H9 (cell line): ENCODE measurements at regions not wholly inside any gene's neighbourhood (a gene's known extent, or its start where the extent isn't known, plus 50 kb on each side); places are given as distances from the start of the nearest gene placed in this dataset.

ENCODE experiments used
- DNase-seq: peaks from one replicate; pipeline ENCODE4 v3.0.0-alpha.2; 2017
- H2AFZ ChIP-seq: one replicate; pipeline ENCODE4 v1.6.1; 2013; ENCODE audit warnings: mild to moderate bottlenecking, low read length, control low read depth, moderate library complexity
- H2AK5ac ChIP-seq: 2 replicates; pipeline ENCODE4 v1.6.1; 2013; ENCODE audit warnings: low read length, control low read depth, mixed read lengths; ENCODE audit not compliant: insufficient read length
- H2BK120ac ChIP-seq: one replicate; pipeline ENCODE4 v1.6.1; 2013; ENCODE audit warnings: low read depth, mild to moderate bottlenecking, low read length, control low read depth, inconsistent platforms; ENCODE audit not compliant: poor library complexity, severe bottlenecking
- H2BK12ac ChIP-seq: 2 replicates; pipeline ENCODE4 v1.6.1; 2013; ENCODE audit warnings: low read length, control low read depth, mixed read lengths, low read depth; ENCODE audit not compliant: insufficient read length
- H2BK15ac ChIP-seq: 2 replicates; pipeline ENCODE4 v1.6.1; 2013; ENCODE audit warnings: low read depth, low read length, control low read depth
- H2BK20ac ChIP-seq: one replicate; pipeline ENCODE4 v1.6.1; 2013; ENCODE audit warnings: low read depth, mild to moderate bottlenecking, low read length, control low read depth, inconsistent platforms; ENCODE audit not compliant: poor library complexity, severe bottlenecking
- H2BK5ac ChIP-seq: 2 replicates; pipeline ENCODE4 v1.6.1; 2013; ENCODE audit warnings: low read length, control low read depth, mixed read lengths; ENCODE audit not compliant: insufficient read length
- H3K14ac ChIP-seq: 2 replicates; pipeline ENCODE4 v1.6.1; 2013; ENCODE audit warnings: low read length, control low read depth; ENCODE audit not compliant: insufficient read depth
- H3K18ac ChIP-seq: 2 replicates; pipeline ENCODE4 v1.6.1; 2013; ENCODE audit warnings: low read depth, mild to moderate bottlenecking, mixed read lengths, low read length, control low read depth; ENCODE audit not compliant: insufficient read length
- H3K23ac ChIP-seq: 2 replicates; pipeline ENCODE4 v1.6.1; 2013; ENCODE audit warnings: low read length, control low read depth, mixed read lengths, low read depth; ENCODE audit not compliant: insufficient read length
- H3K23me2 ChIP-seq: 2 replicates; pipeline ENCODE4 v1.6.1; 2013; ENCODE audit warnings: low read depth, mild to moderate bottlenecking, mixed read lengths, low read length, control low read depth; ENCODE audit not compliant: insufficient read length, poor library complexity, severe bottlenecking
- H3K27ac ChIP-seq: 2 replicates; pipeline ENCODE4 v1.5.1; 2013; ENCODE audit warnings: low read length, control low read depth, mixed read lengths, low read depth; ENCODE audit not compliant: insufficient read length
- H3K27me3 ChIP-seq: 2 replicates; pipeline ENCODE4 v1.6.1; 2013; ENCODE audit warnings: low read length, control low read depth, inconsistent platforms; ENCODE audit not compliant: insufficient read depth
- H3K4ac ChIP-seq: 2 replicates; pipeline ENCODE4 v1.6.1; 2013; ENCODE audit warnings: low read depth, mild to moderate bottlenecking, control low read depth, inconsistent platforms, low read length, moderate library complexity
- H3K4me1 ChIP-seq: 2 replicates; pipeline ENCODE4 v1.6.1; 2013; ENCODE audit warnings: low read length, control low read depth, inconsistent platforms; ENCODE audit not compliant: insufficient read depth
- H3K4me2 ChIP-seq: 2 replicates; pipeline ENCODE4 v1.6.1; 2013; ENCODE audit warnings: low read length, control low read depth, mixed read lengths; ENCODE audit not compliant: insufficient read length, insufficient read depth
- H3K56ac ChIP-seq: 2 replicates; pipeline ENCODE4 v1.6.1; 2013; ENCODE audit warnings: low read depth, mild to moderate bottlenecking, mixed read lengths, low read length, control low read depth; ENCODE audit not compliant: insufficient read length
- H3K79me1 ChIP-seq: 2 replicates; pipeline ENCODE4 v1.6.1; 2013; ENCODE audit warnings: low read depth, mild to moderate bottlenecking, moderate library complexity, low read length, control low read depth, inconsistent platforms; ENCODE audit not compliant: insufficient read depth, poor library complexity, severe bottlenecking
- H3K79me2 ChIP-seq: 2 replicates; pipeline ENCODE4 v1.6.1; 2013; ENCODE audit warnings: low read length, control low read depth, inconsistent platforms; ENCODE audit not compliant: insufficient read depth
- H3K9ac ChIP-seq: 2 replicates; pipeline ENCODE4 v1.6.1; 2013; ENCODE audit warnings: low read length, control low read depth, mixed read lengths; ENCODE audit not compliant: insufficient read length; ENCODE audit errors: extremely low read depth
- H3K9me3 ChIP-seq: one replicate; pipeline ENCODE4 v1.6.1; 2013; ENCODE audit warnings: low read depth, low read length, inconsistent platforms; ENCODE audit not compliant: control insufficient read depth
- H3T11ph ChIP-seq: one replicate; pipeline ENCODE4 v1.6.1; 2013; ENCODE audit warnings: mild to moderate bottlenecking, low read length, control low read depth, inconsistent platforms
- H4K20me1 ChIP-seq: one replicate; pipeline ENCODE4 v1.6.1; 2013; ENCODE audit not compliant: control insufficient read depth, insufficient read length, insufficient read depth
- H4K5ac ChIP-seq: 2 replicates; pipeline ENCODE4 v1.6.1; 2013; ENCODE audit warnings: low read depth, mild to moderate bottlenecking, mixed read lengths, low read length, control low read depth; ENCODE audit not compliant: insufficient read length
- H4K8ac ChIP-seq: replicated peaks from 2 replicates; pipeline ENCODE4 v1.6.1; 2013; ENCODE audit warnings: low read length, control low read depth, mixed read lengths, low read depth; ENCODE audit not compliant: insufficient read length
- H4K91ac ChIP-seq: 2 replicates; pipeline ENCODE4 v1.6.1; 2013; ENCODE audit warnings: low read depth, mild to moderate bottlenecking, moderate library complexity, mixed read lengths, low read length, control low read depth; ENCODE audit not compliant: insufficient read length
- H3K27ac Mint-ChIP-seq, 3 experiments: 2 replicates in 2 of 3; 3 replicates in 1 of 3; pipeline ENCODE4 v1.8.0; 2020 to 2021; ENCODE audit warnings: mixed read lengths in 3 of 3, mild to moderate bottlenecking in 1 of 3, moderate library complexity in 1 of 3
- H3K27me3 Mint-ChIP-seq: 2 replicates; pipeline ENCODE4 v1.8.0; 2021; ENCODE audit warnings: low read depth, mild to moderate bottlenecking, moderate library complexity, mixed read lengths
- H3K36me3 Mint-ChIP-seq, 3 experiments: 2 replicates in 2 of 3; 3 replicates in 1 of 3; pipeline ENCODE4 v1.8.0; 2020 to 2021; ENCODE audit warnings: low read depth in 3 of 3, mixed read lengths in 3 of 3; ENCODE audit not compliant: insufficient read depth in 1 of 3
- H3K4me1 Mint-ChIP-seq, 2 experiments: 2 replicates each; pipeline ENCODE4 v1.8.0; 2020; ENCODE audit warnings: mixed read lengths in 2 of 2
- H3K4me3 Mint-ChIP-seq, 2 experiments: 2 replicates in 1 of 2; 3 replicates in 1 of 2; pipeline ENCODE4 v1.8.0; 2020 to 2021; ENCODE audit warnings: mild to moderate bottlenecking in 2 of 2, mixed read lengths in 2 of 2, moderate library complexity in 1 of 2
- H3K9me3 Mint-ChIP-seq, 2 experiments: 2 replicates in 1 of 2; 3 replicates in 1 of 2; pipeline ENCODE4 v1.8.0; 2020; ENCODE audit warnings: mild to moderate bottlenecking in 2 of 2, mixed read lengths in 2 of 2, moderate library complexity in 1 of 2
- WGBS: extraction: QIAGEN DNeasy Blood & Tissue Kit; methylation state at CpG from one replicate; pipeline ENCODE4 v1.1.7; 2013; ENCODE audit warnings: missing lambda C conversion rate, low lambda C conversion rate, mixed read lengths; ENCODE audit not compliant: insufficient read length; ENCODE audit errors: extremely low coverage; 5-methylcytosine and 5-hydroxymethylcytosine counted together
- TF ChIP-seq, protein P1 (sequence below): fragments of 200-600 bp; sonication (generic); conservative IDR thresholded peaks from 3 replicates; pipeline ENCODE4 v1.8.0; 2021; ENCODE audit warnings: antibody characterized with exemption, mild to moderate bottlenecking

DNA sequence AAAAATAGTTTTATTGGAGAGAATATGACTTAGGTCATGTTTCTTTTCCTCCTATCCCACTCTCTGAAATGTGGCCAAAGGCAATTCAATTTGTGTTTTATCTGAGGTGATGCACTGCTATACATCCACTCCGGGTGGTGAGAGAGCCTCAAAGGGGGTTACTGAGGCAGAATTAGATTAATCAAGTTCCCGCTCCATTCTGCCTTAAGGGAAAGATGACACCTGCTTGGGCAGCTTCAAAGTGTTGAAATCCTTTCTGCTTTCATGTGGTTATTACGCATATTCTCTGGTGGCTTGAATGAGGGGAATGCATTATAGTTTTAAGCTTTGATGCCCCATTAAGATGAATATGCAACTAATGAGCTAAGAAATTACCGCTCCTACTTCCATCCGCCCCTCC lies 213.0 kb upstream of the TMEFF2 start:
- Histone ChIP-seq H4K8ac (no peak overlapping the region), H3K4me2 (no peak overlapping the region), H2BK12ac (no peak overlapping the region), H2BK15ac (no peak overlapping the region), H3K56ac (no peak overlapping the region), H3K79me1 (no peaks in the 10 kb centered on the region), H2BK120ac (no peak overlapping the region), H2AFZ (no peak overlapping the region), H3K79me2 (no peaks in the 10 kb centered on the region), H3K18ac (no peak overlapping the region), H2AK5ac (no peak overlapping the region), H3T11ph (no peak overlapping the region), H3K14ac (no peak overlapping the region), H3K23ac (no peak overlapping the region), H3K27me3 (no peaks in the 10 kb centered on the region), H3K9ac (no peak overlapping the region), H4K5ac (no peak overlapping the region), H2BK20ac (no peak overlapping the region), H3K23me2 (no peaks in the 10 kb centered on the region), H2BK5ac (no peak overlapping the region), H3K4me1 (no peaks in the 10 kb centered on the region), H4K91ac (no peak overlapping the region), H3K9me3 (no peaks in the 10 kb centered on the region), H3K27ac (no peak overlapping the region), H4K20me1 (no peaks in the 10 kb centered on the region), H3K4ac (no peak overlapping the region)
- Mint-ChIP-seq H3K36me3 (no peaks in the 10 kb centered on the region), H3K4me1 (peaks cover 10 to 11% of the 10 kb centered on the region in 2 experiments), H3K4me3 (no peak overlapping the region), H3K27ac (no peak overlapping the region), H3K9me3 (no peaks in the 10 kb centered on the region), H3K27me3 (no peaks in the 10 kb centered on the region)
- no peak for DNase-seq
- no CpG with 5 or more reads among the region's 5 CpGs for WGBS
- TF ChIP-seq, protein P1, sequence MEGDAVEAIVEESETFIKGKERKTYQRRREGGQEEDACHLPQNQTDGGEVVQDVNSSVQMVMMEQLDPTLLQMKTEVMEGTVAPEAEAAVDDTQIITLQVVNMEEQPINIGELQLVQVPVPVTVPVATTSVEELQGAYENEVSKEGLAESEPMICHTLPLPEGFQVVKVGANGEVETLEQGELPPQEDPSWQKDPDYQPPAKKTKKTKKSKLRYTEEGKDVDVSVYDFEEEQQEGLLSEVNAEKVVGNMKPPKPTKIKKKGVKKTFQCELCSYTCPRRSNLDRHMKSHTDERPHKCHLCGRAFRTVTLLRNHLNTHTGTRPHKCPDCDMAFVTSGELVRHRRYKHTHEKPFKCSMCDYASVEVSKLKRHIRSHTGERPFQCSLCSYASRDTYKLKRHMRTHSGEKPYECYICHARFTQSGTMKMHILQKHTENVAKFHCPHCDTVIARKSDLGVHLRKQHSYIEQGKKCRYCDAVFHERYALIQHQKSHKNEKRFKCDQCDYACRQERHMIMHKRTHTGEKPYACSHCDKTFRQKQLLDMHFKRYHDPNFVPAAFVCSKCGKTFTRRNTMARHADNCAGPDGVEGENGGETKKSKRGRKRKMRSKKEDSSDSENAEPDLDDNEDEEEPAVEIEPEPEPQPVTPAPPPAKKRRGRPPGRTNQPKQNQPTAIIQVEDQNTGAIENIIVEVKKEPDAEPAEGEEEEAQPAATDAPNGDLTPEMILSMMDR: no peak
